ENCODE measurements at regions not wholly inside any gene's neighbourhood (a gene's known extent, or its start where the extent isn't known, plus 50 kb on each side); places are given as distances from the start of the nearest gene placed in this dataset.

- TF ChIP-seq EZH2 (IDR thresholded peaks at IDR 0.05; ENCODE audit: low read length) = no peak
- TF ChIP-seq CTCF (optimal IDR thresholded peaks at IDR 0.05 in 1 of 3, IDR thresholded peaks at IDR 0.05 in 1 of 3, conservative IDR thresholded peaks at IDR 0.05 in 1 of 3; ENCODE audit: extremely low read depth in 1 of 3, insufficient read depth in 2 of 3, low read length in 3 of 3) = no peak
Measured at GRCh38 chr6:21942897-21943296, 349.3 kb downstream of the SOX4 start.

All from keratinocyte (primary cell).